ENCODE measurements at regions not wholly inside any gene's neighbourhood (a gene's known extent, or its start where the extent isn't known, plus 50 kb on each side); places are given as distances from the start of the nearest gene placed in this dataset.
A peak's percentile ranks its signal among the peaks of the same experiment; 100 is the strongest.
"Not testable (repeated sequence)": the region's sequence is repeated elsewhere in the genome, so short reads cannot be mapped to it uniquely, and the experiment has no call there.

DNA sequence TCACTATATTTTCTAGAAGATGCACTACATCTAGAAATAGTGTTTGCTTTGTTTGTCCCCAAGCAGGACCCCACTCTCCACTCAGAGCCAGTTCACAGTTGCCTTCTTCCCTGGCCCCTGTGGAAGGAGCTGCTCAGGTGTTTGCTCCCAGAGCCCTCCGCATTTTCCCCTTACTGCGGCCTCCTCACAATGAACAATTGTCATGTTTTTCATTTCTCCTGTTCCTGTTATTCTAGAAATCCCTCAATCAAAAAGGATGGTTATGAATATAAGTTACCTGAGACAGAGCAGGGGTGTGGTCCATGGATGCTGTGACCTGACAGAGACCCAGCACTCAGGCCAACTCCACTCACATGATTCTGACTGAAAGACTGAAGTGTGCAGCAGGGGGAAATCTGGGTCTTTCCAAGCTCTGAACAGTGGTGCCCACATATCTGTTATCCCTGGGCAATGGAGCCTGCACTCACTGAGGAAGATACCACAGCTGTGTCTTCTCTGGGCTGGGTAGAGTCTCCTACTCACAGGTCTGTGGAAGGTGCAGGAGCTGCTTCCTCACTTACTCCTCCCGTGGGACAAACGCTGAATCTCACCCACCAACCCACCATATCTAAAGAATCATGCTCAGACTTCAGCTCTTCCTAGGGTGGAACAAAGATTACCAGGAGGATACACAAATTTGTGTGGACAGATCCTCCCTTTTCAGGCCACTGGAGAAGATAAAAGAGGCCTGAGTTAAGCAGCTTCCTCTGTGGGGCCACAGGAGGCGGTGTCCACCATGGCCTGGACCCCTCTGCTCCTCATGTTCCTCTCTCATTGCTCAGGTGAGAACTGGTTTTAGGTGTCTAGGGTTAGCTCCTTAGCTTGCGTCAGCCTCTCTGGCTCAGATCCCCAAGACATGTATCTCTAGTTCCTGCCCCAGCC lies 87.1 kb upstream of the TOP3B start:
- ATAC-seq (no peak), DNase-seq (no peak)
- intact Hi-C loops (cut with micrococcal nuclease): no loop called here

DNA sequence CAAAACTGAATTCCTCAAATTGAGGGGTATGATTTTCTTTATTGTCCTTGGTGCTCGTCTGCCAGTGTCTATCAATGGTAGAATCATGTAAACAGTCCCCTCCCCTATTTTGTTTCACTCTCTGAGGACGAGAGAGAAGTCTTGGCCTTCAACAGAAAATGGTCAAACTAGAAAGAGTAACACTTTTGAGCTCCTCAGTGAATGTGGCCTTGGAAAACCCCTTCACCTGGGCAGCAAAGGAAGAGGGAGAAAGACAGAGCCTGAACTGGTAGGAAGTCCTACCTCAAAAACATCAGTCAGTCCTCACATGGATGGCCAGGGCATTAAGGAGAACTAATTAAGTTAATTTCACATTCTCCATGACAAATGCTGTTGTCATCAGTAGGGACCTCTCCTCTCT lies 86.1 kb upstream of the TOP3B start:
- DNase-seq (no peak), ATAC-seq (no peak)
- intact Hi-C loops (cut with micrococcal nuclease): no loop called here

DNA sequence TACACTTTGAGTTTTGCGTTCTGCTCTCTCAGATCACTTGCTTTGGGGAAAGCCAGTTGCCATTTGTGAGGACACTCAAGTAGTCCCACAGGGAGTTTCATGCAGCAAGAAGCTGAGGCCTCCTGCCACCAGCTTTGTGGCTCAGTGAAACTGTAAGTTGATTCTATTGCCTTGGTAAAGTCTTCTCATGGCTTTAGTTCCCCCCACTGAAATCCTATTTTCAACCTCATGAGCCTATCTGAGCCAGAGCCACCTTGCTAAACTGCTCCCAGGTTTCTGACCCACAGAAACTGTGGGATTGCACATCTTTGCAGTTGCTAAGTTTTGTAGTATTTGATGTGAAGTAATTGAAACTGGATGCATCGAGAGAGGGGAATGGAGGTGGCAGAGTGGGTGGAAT lies 85.4 kb upstream of the TOP3B start:
- intact Hi-C loops (cut with micrococcal nuclease): no loop called here
- DNase-seq (no peak), ATAC-seq (no peak)

- ATAC-seq (no peak), DNase-seq (no peak)
- intact Hi-C loops (cut with micrococcal nuclease): no loop called here
Measured at GRCh38 chr22:22067192-22067591, 84.6 kb upstream of the TOP3B start.

DNA sequence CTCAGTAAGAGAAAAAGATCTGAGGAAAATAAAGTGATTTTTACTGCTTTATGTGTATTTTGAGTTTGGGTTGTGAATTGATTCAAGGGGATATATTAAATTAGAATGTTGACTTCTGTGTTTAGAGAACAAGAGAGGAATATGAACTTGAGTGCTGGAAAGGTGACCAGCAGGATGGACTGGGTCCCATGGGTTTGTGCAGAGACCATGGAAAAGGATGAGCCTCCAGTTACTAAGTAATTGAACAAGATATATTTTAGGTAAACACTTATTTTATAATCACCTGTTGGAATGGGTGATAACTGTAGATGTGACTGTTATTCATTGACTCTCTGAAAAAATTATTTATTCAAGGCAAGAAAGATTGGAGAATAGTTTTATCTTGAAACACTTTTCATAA lies 82.0 kb upstream of the TOP3B start:
- no peak for ATAC-seq

DNA sequence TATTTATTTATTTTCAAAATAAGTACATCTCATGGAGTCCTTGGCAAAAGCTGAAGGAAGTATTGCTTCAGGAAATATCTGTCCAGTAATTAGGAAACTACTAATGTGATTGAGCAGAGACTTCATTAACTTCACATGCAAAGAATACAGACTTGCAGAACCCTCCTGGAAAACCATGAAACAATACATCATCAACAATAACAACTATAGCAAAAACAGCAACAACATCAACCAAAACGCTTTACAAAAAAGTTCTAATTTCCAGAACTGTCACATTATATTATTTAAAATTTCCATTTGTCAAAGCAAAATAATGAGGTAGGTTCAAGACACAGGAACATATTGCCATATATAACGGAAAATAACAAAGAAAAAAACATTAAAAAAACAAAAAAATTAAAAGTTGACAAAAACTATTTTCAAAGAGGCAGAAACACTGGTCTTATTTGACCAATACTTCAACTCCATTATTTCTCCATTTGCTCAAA lies 79.8 kb upstream of the TOP3B start:
- intact Hi-C loops (cut with micrococcal nuclease): no loop called here
- DNase-seq (no peak), ATAC-seq (no peak)

More for the DNA sequence above, 82.0 kb upstream of the TOP3B start:
- intact Hi-C loops (cut with micrococcal nuclease): no loop called here
- DNase-seq: no peak

DNA sequence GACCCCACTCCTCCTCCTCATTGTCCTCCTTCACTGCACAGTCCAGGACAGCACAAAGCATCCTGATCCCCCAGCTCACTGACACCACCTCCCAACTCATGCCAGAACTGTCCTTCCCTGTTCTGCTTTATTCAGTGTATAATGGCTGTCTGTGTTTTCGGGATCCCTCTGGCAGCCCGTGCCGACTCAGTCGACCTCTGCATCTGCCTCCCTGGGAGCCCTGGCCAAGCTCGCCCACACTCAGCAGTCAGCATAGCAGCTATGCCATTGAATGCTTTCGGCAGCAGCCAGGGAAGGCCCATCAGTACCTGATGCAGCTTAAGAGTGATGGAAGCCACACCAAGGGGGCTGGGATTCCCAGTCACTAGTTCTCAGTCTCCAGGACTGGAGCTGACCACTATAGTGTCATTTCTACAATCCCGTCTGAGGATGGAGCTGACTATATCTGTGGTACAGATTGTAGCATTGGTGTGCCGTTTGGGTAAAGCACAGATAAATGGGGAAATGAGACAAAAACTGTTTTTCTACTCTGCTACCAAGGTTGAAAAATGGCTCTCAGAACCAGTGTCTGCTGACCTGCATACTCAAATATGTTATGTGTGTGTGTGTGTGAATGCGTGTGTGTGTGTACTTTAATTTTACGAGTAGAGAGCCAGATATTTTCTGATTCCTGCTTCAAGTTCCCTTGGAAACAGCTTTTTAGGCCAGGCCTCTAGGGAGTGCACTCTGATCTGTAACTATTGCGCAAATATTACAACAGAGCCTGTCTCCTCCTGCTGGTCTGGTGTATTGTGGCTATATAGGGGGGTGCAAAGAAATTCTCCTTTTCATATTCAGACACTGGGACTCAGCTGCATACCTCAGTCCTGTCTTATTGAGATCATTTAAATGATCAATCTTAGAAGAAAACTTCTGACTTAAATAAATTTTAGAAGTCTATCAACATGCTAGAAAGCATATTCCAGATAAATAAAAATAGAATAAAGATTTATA lies 78.8 kb upstream of the TOP3B start:
- intact Hi-C loops (cut with micrococcal nuclease): no loop called here
- peak; percentile 42 for DNase-seq
- ATAC-seq: peak; percentile 98

GRCh38 chr22:22060200-22061084 lies 77.9 kb upstream of the TOP3B start:
- peak; percentile 67 for ATAC-seq
- peak; percentile 68 for DNase-seq
- intact Hi-C loops (cut with micrococcal nuclease): no loop called here

GRCh38 chr22:22059291-22060002 lies 76.9 kb upstream of the TOP3B start:
- no peak for DNase-seq

DNA sequence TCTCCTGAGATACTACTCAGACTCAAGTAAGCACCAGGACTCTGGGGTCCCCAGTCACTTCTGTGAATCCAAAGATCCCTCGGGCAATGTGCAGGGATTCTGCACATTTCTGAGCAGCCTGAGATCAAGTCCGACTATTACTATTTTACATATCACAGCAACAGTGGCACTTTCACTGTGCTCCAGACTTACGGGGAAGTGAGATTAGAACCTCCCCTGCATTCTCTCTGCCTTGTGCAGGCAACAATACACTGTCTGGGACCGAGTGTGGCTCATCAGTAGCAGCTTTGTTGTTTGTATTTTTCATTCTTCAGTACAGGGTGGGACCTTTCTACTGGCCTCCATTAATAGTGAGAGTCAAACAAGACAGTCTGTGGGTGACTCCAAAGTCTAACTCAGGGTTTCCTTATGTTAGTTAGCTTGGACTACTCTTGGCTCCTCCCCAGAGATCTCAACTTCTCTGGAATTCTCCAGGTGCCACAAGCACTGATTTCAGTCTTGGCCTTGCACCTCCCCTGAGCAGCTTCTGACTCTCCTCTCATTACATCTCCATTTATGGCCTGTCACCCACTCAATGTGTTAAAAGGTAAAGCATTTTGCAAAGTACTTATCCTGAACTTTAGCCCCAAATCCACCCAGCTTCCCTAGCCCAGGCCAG lies 76.2 kb upstream of the TOP3B start:
- no peak for ATAC-seq
- DNase-seq: no peak
- intact Hi-C loops (cut with micrococcal nuclease): no loop called here

More at GRCh38 chr22:22059291-22060002, 76.9 kb upstream of the TOP3B start:
- ATAC-seq: no peak
- intact Hi-C loops (cut with micrococcal nuclease): no loop called here

DNA sequence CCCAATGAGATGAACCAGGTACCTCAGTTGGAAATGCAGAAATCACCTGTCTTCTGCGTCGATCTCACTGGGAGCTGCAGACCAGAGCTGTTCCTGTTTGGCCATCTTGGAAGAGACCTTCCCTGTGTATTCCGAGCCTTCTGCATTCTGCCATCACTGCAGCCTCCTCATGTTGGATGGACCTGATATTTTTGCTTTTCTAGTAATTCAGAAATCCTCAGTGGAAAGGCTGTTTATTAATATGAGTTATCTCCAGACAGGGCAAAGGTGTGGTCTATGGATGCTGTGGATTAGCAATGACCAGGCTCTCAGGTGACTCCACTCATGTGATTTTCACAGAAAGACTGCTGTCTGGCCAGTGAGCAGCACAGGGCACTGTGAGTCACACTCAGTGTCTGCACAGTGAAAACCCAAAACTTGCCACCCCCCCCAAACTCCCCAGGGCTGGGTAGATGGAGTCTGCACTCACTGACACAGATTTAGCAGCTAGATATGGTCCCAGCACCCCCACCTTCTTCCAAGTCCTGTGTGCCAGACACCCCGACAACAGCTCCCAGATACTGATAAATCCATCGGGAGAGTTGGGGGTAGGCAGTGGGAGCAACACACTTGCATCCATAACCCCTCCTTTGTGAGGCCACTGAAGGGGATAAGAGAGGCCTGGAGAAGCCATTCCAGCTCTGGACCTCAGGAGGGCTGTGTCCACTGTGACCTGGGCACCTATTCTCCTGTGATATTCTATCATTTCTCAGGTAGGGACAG lies 75.2 kb upstream of the TOP3B start:
- intact Hi-C loops (cut with micrococcal nuclease): no loop called here
- DNase-seq (no peak), ATAC-seq (no peak)

DNA sequence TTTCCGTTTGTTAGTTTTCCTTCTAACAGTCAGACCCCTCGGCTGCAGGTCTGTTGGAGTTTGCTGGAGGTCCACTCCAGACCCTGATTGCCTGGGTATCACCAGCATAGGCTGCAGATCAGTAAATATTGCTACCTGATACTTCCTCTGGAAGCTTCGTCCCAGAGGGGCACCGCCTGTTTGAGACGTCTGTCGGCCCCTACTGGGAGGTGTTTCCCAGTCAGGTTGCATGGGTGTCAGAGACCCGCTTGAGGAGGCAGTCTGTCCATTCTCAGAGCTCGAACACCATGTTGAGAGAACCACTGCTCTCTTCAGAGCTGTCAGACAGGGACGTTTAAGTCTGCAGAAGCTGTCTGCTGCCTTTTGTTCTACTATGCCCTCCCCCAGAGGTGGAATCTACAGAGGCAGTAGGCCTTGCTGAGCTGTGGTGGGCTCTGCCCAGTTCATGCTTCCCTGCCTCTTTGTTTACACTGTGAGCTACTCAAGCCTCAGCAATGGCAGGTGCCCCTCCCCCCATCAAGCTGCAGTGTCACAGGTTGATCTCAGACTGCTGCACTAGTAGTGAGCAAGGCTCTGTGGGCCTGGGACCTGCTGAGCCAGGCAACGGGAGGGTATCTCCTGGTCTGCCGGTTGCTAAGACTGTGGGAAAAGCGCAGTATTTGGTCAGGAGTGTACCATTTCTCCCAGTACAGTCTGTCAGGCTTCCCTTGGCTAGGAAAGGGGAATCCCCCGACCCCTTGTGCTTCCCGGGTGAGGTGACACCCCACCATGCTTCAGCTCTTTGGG lies 74.4 kb upstream of the TOP3B start:
- DNase-seq; intact Hi-C loops (cut with micrococcal nuclease); ATAC-seq: not testable (repeated sequence)

DNA sequence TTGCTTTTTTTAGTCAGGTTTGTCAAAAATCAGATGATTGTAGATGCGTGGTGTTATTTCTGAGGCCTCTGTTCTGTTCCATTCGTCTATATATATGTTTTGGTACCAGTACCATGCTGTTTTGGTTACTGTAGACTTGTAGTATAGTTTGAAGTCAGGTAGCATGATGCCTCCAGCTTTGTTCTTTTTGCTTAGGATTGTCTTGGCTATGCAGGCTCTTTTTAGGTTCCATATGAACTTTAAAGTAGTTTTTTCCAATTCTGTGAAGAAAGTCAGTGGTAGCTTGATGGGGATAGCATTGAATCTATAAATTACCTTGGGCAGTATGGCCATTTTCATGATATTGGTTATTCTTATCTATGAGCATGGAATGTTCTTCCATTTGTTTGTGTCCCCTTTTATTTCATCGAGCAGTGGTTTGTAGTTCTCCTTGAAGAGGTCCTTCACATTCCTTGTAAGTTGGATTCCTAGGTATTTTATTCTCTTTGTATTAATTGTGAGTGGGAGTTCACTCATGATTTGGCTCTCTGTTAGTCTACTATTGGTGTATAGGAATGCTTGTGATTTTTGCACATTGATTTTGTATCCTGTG lies 70.1 kb upstream of the TOP3B start:
- intact Hi-C loops (cut with micrococcal nuclease); ATAC-seq; DNase-seq: not testable (repeated sequence)

GRCh38 chr22:22051032-22051431 lies 68.4 kb upstream of the TOP3B start:
- DNase-seq; intact Hi-C loops (cut with micrococcal nuclease); ATAC-seq: not testable (repeated sequence)

DNA sequence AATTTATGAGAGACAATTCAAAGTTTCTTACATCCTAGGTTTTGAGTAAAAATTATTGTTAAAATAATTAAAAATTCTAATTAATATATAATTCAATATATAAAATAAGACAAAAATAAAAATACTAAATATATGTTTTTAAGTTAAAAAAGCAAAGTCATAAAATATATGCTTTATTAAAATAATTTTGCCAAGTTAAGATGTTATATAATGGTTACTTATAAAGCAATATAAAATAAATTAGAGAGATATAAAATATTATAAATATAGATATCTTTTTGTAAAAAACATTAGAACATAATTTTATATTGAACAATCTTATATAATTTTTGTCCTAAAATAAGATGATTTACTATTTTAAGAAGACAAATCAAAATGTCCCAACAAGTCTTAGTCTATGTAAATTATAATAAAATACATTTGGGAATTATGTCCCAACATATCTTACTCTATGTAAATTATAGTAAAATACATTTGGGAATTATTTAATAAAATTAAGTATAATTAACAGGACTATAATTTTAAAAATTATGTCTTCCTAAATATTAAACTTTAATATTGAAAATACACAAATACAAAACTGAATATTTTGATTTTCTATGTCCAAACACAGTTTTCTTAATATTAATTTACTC lies 67.7 kb upstream of the TOP3B start:
- DNase-seq: no peak

More for the DNA sequence above, 67.7 kb upstream of the TOP3B start:
- intact Hi-C loops (cut with micrococcal nuclease): no loop called here
- ATAC-seq: no peak

Data from left ventricle myocardium superior (tissue), 1 donor.